ENCODE measurements at regions not wholly inside any gene's neighbourhood (a gene's known extent, or its start where the extent isn't known, plus 50 kb on each side); places are given as distances from the start of the nearest gene placed in this dataset.

GRCh38 chr5:51944500-51945125 is 561.4 kb downstream of the ISL1 start:
- DNase-seq (ENCODE audit: low read depth) (no peak), FAIRE-seq (no peak)
- Histone ChIP-seq H3K4me3 (ENCODE audit: low read depth, low read length) (no peak overlapping the region), H3K36me3 (ENCODE audit: control insufficient read depth, insufficient read depth, low read length) (no peaks in the 10 kb centered on the region), H3K27me3 (ENCODE audit: control insufficient read depth, insufficient read depth, low read length) (no peaks in the 10 kb centered on the region)
- no peak for TF ChIP-seq CTCF (IDR thresholded peaks at IDR 0.05; ENCODE audit: insufficient read depth, low read length, severe bottlenecking)

- H3K27me3 ChIP-seq (ENCODE audit: control insufficient read depth, insufficient read depth, low read length): no peaks in the 10 kb centered on the region
- FAIRE-seq (no peak), DNase-seq (ENCODE audit: low read depth) (no peak)
- no peaks in the 10 kb centered on the region for H3K36me3 ChIP-seq (ENCODE audit: control insufficient read depth, insufficient read depth, low read length)
- H3K4me3 ChIP-seq (ENCODE audit: low read depth, low read length): no peak overlapping the region
- TF ChIP-seq CTCF (IDR thresholded peaks at IDR 0.05; ENCODE audit: insufficient read depth, low read length, severe bottlenecking): no peak
Measured at GRCh38 chr5:51958473-51958872, 575.2 kb downstream of the ISL1 start.

GRCh38 chr5:51960617-51961121 is 577.4 kb downstream of the ISL1 start:
- Histone ChIP-seq H3K27me3 (ENCODE audit: control insufficient read depth, insufficient read depth, low read length) (no peaks in the 10 kb centered on the region), H3K4me3 (ENCODE audit: low read depth, low read length) (no peak overlapping the region), H3K36me3 (ENCODE audit: control insufficient read depth, insufficient read depth, low read length) (no peaks in the 10 kb centered on the region)
- TF ChIP-seq CTCF (IDR thresholded peaks at IDR 0.05; ENCODE audit: insufficient read depth, low read length, severe bottlenecking): peak; percentile 55
- FAIRE-seq: no peak
- peak; percentile 32 for DNase-seq (ENCODE audit: low read depth)

- TF ChIP-seq CTCF (IDR thresholded peaks at IDR 0.05; ENCODE audit: insufficient read depth, low read length, severe bottlenecking): no peak
- no peak for DNase-seq (ENCODE audit: low read depth)
- Histone ChIP-seq H3K36me3 (ENCODE audit: control insufficient read depth, insufficient read depth, low read length) (no peaks in the 10 kb centered on the region), H3K4me3 (ENCODE audit: low read depth, low read length) (no peak overlapping the region), H3K27me3 (ENCODE audit: control insufficient read depth, insufficient read depth, low read length) (no peaks in the 10 kb centered on the region)
- FAIRE-seq: no peak
Measured at GRCh38 chr5:51961154-51961562, 577.9 kb downstream of the ISL1 start.

GRCh38 chr5:51968756-51969155 is 585.5 kb downstream of the ISL1 start:
- Histone ChIP-seq H3K36me3 (ENCODE audit: control insufficient read depth, insufficient read depth, low read length) (no peaks in the 10 kb centered on the region), H3K4me3 (ENCODE audit: low read depth, low read length) (no peak overlapping the region), H3K27me3 (ENCODE audit: control insufficient read depth, insufficient read depth, low read length) (no peaks in the 10 kb centered on the region)
- TF ChIP-seq CTCF (IDR thresholded peaks at IDR 0.05; ENCODE audit: insufficient read depth, low read length, severe bottlenecking): no peak
- no peak for DNase-seq (ENCODE audit: low read depth)
- FAIRE-seq: no peak

GRCh38 chr5:51974834-51975233 is 591.6 kb downstream of the ISL1 start:
- DNase-seq (ENCODE audit: low read depth) (no peak), FAIRE-seq (no peak)
- Histone ChIP-seq H3K36me3 (ENCODE audit: control insufficient read depth, insufficient read depth, low read length) (no peaks in the 10 kb centered on the region), H3K27me3 (ENCODE audit: control insufficient read depth, insufficient read depth, low read length) (peaks cover 1% of the 10 kb centered on the region), H3K4me3 (ENCODE audit: low read depth, low read length) (no peak overlapping the region)
- no peak for TF ChIP-seq CTCF (IDR thresholded peaks at IDR 0.05; ENCODE audit: insufficient read depth, low read length, severe bottlenecking)

Data from bronchial epithelial cell (primary cell).